HEK293 (cell line): ENCODE measurements at regions not wholly inside any gene's neighbourhood (a gene's known extent, or its start where the extent isn't known, plus 50 kb on each side); places are given as distances from the start of the nearest gene placed in this dataset.

Experiments
- CTCF ChIA-PET: fragments of 350-600 bp; formaldehyde crosslinking; extraction: SDS; loops from one replicate; lab custom pipeline; 2021; ENCODE audit warnings: antibody characterized with exemption; lab: Yijun Ruan, JAX
- POLR2A ChIA-PET: fragments of 300-600 bp; formaldehyde crosslinking; extraction: SDS; loops from one replicate; lab custom pipeline; 2020; ENCODE audit warnings: antibody characterized with exemption, inconsistent platforms; lab: Yijun Ruan, JAX
- H3K27ac ChIP-seq: fragments of 200-500 bp; sonication (Bioruptor generic); 2 replicates; pipeline ENCODE4 v1.5.1; 2014; ENCODE audit warnings: low read depth, low read length, control low read depth, inconsistent platforms; ENCODE audit errors: extremely low read depth
- H3K36me3 ChIP-seq, 2 experiments: fragments of 200-500 bp in 1 of 2; sonication (Bioruptor generic) in 1 of 2; 1 replicate in 1 of 2; 2 replicates in 1 of 2; pipeline ENCODE4 v1.5.1; 2014 to 2017; ENCODE audit warnings: inconsistent platforms in 2 of 2, low read length in 2 of 2; ENCODE audit not compliant: control insufficient read depth in 2 of 2, insufficient read depth in 1 of 2
- H3K4me1 ChIP-seq: fragments of 200-500 bp; sonication (Bioruptor generic); 2 replicates; pipeline ENCODE4 v1.5.1; 2014; ENCODE audit warnings: mild to moderate bottlenecking, low read length, inconsistent platforms; ENCODE audit not compliant: control insufficient read depth, insufficient read depth
- H3K4me3 ChIP-seq: 2 replicates; pipeline ENCODE4 v1.5.1; 2011; ENCODE audit warnings: low read depth, mild to moderate bottlenecking, control low read depth, low read length, moderate library complexity
- H3K9me3 ChIP-seq: fragments of 200-500 bp; sonication (Bioruptor generic); 2 replicates; pipeline ENCODE4 v1.5.1; 2014; ENCODE audit warnings: low read depth, low read length, inconsistent platforms; ENCODE audit not compliant: control insufficient read depth, insufficient read depth
- BCL11B ChIP-seq: fragments of 450-650 bp; formaldehyde crosslinking; IDR thresholded peaks from 2 replicates; pipeline ENCODE4 v1.5.1; 2016; ENCODE audit warnings: low read depth, missing biosample characterization, missing genetic modification characterization
- ELK4 ChIP-seq: IDR thresholded peaks from 2 replicates; pipeline ENCODE4 v1.6.1; 2011; ENCODE audit warnings: mild to moderate bottlenecking, low read depth, low read length, borderline replicate concordance
- HOXA7 ChIP-seq: sonication (generic); formaldehyde crosslinking; IDR thresholded peaks from 2 replicates; pipeline ENCODE4 v1.8.1; 2022; ENCODE audit warnings: missing genetic modification reagents, borderline replicate concordance
- KLF7 ChIP-seq: fragments of 450-650 bp; formaldehyde crosslinking; IDR thresholded peaks from 2 replicates; pipeline ENCODE4 v1.5.1; 2016; ENCODE audit warnings: missing biosample characterization, missing genetic modification characterization, borderline replicate concordance
- MZF1 ChIP-seq: fragments of 450-650 bp; formaldehyde crosslinking; IDR thresholded peaks from 2 replicates; pipeline ENCODE4 v1.5.1; 2017; ENCODE audit warnings: missing biosample characterization, missing genetic modification characterization, borderline replicate concordance
- REPIN1 ChIP-seq: fragments of 450-650 bp; formaldehyde crosslinking; IDR thresholded peaks from 2 replicates; pipeline ENCODE4 v1.5.1; 2017; ENCODE audit warnings: missing biosample characterization, missing genetic modification characterization, low read depth
- ZBTB10 ChIP-seq: fragments of 450-650 bp; formaldehyde crosslinking; IDR thresholded peaks from 2 replicates; pipeline ENCODE4 v1.5.1; 2016; ENCODE audit warnings: missing biosample characterization, missing genetic modification characterization
- ZBTB8A ChIP-seq: fragments of 450-650 bp; formaldehyde crosslinking; IDR thresholded peaks from 2 replicates; pipeline ENCODE4 v1.5.1; 2016; ENCODE audit warnings: missing biosample characterization, missing genetic modification characterization
- ZNF112 ChIP-seq: fragments of 450-650 bp; formaldehyde crosslinking; IDR thresholded peaks from 2 replicates; pipeline ENCODE4 v1.5.0; 2017; ENCODE audit warnings: missing biosample characterization, missing genetic modification characterization
- ZNF140 ChIP-seq: fragments of 450-650 bp; formaldehyde crosslinking; IDR thresholded peaks from 2 replicates; pipeline ENCODE4 v1.5.1; 2016; ENCODE audit warnings: missing biosample characterization, missing genetic modification characterization
- ZNF211 ChIP-seq: fragments of 450-650 bp; formaldehyde crosslinking; IDR thresholded peaks from 2 replicates; pipeline ENCODE4 v1.5.1; 2016; ENCODE audit warnings: low read depth, missing biosample characterization, missing genetic modification characterization
- ZNF423 ChIP-seq: fragments of 450-650 bp; formaldehyde crosslinking; IDR thresholded peaks from 2 replicates; pipeline ENCODE4 v1.5.1; 2016; ENCODE audit warnings: missing biosample characterization, missing genetic modification characterization
- ZNF433 ChIP-seq: fragments of 450-650 bp; formaldehyde crosslinking; IDR thresholded peaks from 2 replicates; pipeline ENCODE4 v1.5.1; 2016; ENCODE audit warnings: missing biosample characterization, missing genetic modification characterization, low read depth
- ZNF560 ChIP-seq: fragments of 450-650 bp; formaldehyde crosslinking; IDR thresholded peaks from 2 replicates; pipeline ENCODE4 v1.5.1; 2017; ENCODE audit warnings: missing biosample characterization, missing genetic modification characterization, borderline replicate concordance
- ZNF76 ChIP-seq: fragments of 450-650 bp; formaldehyde crosslinking; IDR thresholded peaks from 2 replicates; pipeline ENCODE4; 2016; ENCODE audit warnings: low read depth, missing biosample characterization, missing genetic modification characterization, borderline replicate concordance
- TF ChIP-seq, protein P1 (sequence below): fragments of 450-650 bp; formaldehyde crosslinking; optimal IDR thresholded peaks from 2 replicates; pipeline ENCODE3; 2016; ENCODE audit warnings: missing biosample characterization, mild to moderate bottlenecking, missing genetic modification characterization
- TF ChIP-seq, protein P2 (sequence below): fragments of 450-650 bp; formaldehyde crosslinking; IDR thresholded peaks from 2 replicates; pipeline ENCODE4 v1.5.1; 2017; ENCODE audit warnings: missing biosample characterization, missing genetic modification characterization

DNA sequence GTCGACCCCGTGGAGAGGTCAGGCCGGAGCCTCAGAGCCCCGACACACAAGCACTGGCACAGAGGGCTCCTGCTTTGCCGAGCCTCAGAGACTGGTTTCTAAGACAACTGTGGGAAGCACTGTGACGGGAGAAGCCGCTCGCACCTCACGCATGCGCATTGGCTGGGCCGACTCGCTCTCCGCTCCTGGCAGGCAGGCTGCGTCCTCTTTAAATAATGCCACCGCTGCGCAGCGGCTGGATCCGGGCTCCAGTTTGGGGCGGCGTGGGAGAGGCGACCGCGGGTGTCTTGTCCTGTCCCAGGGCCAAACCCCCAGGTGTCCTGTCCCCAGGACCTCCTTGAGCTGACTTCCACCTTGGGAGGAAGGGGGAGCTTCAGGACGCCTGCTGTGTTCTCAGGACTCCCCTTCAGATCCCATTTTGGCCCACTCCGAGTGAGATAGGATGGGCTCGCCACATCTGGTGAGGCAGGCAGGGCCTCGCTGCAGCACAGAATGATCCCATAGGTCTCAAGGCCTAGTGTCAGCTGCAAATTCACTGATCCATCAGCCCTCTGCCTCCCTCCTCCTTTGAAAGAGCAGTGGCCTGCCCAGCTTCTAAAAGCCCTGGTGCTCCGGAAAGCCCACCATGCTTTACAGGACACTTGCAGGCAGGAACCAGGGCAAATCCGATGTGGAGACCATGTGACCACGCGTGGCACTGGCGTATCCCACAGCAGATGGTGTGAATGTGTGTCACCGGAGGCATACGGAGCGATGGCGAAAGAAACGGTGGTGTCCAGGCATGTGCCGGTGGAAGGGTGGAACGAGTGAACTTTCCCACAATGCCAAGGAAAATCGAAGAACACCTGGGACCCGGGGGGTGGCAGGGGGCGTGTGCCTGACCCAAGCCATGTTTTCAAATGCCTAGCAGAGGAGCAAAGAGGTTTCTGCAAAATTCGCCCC lies 169.3 kb upstream of the ZNF337 start:
- peak overlapping the region; percentile 23 for H3K4me3 ChIP-seq
- H3K36me3 ChIP-seq, result no peaks in the 10 kb centered on the region
- no peaks in the 10 kb centered on the region; the same call in 1 of the 2 replicates for H3K4me1 ChIP-seq
- TF ChIP-seq ZBTB8A (tag by site-specific recombination) (no peak), ZBTB10 (no peak), HOXA7 (CRISPR knock-in tag) (no peak), ELK4 (no peak), ZNF140 (tag by site-specific recombination) (no peak), BCL11B (tag by site-specific recombination) (no peak), KLF7 (tag by site-specific recombination) (no peak), ZNF76 (no peak), ZNF112 (no peak), MZF1 (tag by site-specific recombination) (no peak), ZNF433 (no peak), ZNF423 (tag by site-specific recombination) (no peak), REPIN1 (tag by site-specific recombination) (no peak), ZNF560 (tag by site-specific recombination) (no peak), ZNF211 (tag by site-specific recombination) (no peak)
- TF ChIP-seq, protein P1, sequence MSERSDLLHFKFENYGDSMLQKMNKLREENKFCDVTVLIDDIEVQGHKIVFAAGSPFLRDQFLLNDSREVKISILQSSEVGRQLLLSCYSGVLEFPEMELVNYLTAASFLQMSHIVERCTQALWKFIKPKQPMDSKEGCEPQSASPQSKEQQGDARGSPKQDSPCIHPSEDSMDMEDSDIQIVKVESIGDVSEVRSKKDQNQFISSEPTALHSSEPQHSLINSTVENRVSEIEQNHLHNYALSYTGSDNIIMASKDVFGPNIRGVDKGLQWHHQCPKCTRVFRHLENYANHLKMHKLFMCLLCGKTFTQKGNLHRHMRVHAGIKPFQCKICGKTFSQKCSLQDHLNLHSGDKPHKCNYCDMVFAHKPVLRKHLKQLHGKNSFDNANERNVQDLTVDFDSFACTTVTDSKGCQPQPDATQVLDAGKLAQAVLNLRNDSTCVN (tag by site-specific recombination), result no peak
- TF ChIP-seq, protein P2, sequence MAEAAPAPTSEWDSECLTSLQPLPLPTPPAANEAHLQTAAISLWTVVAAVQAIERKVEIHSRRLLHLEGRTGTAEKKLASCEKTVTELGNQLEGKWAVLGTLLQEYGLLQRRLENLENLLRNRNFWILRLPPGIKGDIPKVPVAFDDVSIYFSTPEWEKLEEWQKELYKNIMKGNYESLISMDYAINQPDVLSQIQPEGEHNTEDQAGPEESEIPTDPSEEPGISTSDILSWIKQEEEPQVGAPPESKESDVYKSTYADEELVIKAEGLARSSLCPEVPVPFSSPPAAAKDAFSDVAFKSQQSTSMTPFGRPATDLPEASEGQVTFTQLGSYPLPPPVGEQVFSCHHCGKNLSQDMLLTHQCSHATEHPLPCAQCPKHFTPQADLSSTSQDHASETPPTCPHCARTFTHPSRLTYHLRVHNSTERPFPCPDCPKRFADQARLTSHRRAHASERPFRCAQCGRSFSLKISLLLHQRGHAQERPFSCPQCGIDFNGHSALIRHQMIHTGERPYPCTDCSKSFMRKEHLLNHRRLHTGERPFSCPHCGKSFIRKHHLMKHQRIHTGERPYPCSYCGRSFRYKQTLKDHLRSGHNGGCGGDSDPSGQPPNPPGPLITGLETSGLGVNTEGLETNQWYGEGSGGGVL (tag by site-specific recombination), result no peak
- TF ChIP-seq, all 188 proteins: peak for 0
- CTCF ChIA-PET, result no interaction called here
- H3K27ac ChIP-seq, result no peak overlapping the region
- H3K9me3 ChIP-seq, result no peaks in the 10 kb centered on the region
- POLR2A ChIA-PET, result no interaction called here
